Breast epithelium (tissue), 4 donors: ENCODE measurements at regions not wholly inside any gene's neighbourhood (a gene's known extent, or its start where the extent isn't known, plus 50 kb on each side); places are given as distances from the start of the nearest gene placed in this dataset.

Experiments used
- DNase-seq, 2 donors: peaks; one replicate each; pipeline ENCODE4 v3.0.0-alpha.2; 2019; ENCODE audit warnings: low spot score in 2 of 2
- H3K27ac ChIP-seq, 2 donors: fragments of 200-600 bp; sonication (generic) in 1 of 2; one replicate each; pipeline ENCODE4 v1.5.1; 2016 to 2019; ENCODE audit warnings: mild to moderate bottlenecking in 1 of 2
- H3K27me3 ChIP-seq, 2 donors: fragments of 200-600 bp; sonication (generic) in 1 of 2; one replicate each; pipeline versions ENCODE4 v1.5.1 to v1.6.0; 2017 to 2019; ENCODE audit warnings: control low read depth in 1 of 2, mild to moderate bottlenecking in 1 of 2
- H3K36me3 ChIP-seq: fragments of 200-600 bp; one replicate; pipeline ENCODE4 v1.5.1; 2019
- H3K4me1 ChIP-seq, 2 donors: fragments of 200-600 bp; sonication (generic); one replicate each; pipeline ENCODE4 v1.5.1; 2016 to 2019; ENCODE audit warnings: control low read depth in 1 of 2
- H3K4me3 ChIP-seq, 3 donors: fragments of 200-600 bp; sonication (generic); 1 replicate in 2 of 3; 2 replicates in 1 of 3; pipeline ENCODE4 v1.5.1; 2016 to 2019; ENCODE audit warnings: mild to moderate bottlenecking in 3 of 3, moderate library complexity in 2 of 3
- H3K9me3 ChIP-seq, 2 donors: fragments of 200-600 bp; sonication (generic) in 1 of 2; one replicate each; pipeline ENCODE4 v1.5.1; 2016 to 2019; ENCODE audit warnings: control low read depth in 1 of 2
- POLR2A ChIP-seq: fragments of 450-650 bp; IDR thresholded peaks from one replicate; pipeline ENCODE4 v1.6.1; 2016; ENCODE audit warnings: antibody characterized with exemption, mild to moderate bottlenecking, moderate library complexity
- POLR2AphosphoS5 ChIP-seq, 3 donors: sonication (generic); formaldehyde crosslinking; IDR thresholded peaks; one replicate each; pipeline ENCODE4 v1.6.1; 2017; ENCODE audit warnings: antibody characterized with exemption in 3 of 3
- intact Hi-C: fragments of 100-400 bp; cut with DNase I; formaldehyde crosslinking; loops from one replicate; pipeline ENCODE4 v1.15.1; 2023; ENCODE audit warnings: low total_unique reads
- TF ChIP-seq, protein P1 (sequence below), 3 donors: fragments of 450-650 bp; IDR thresholded peaks; one replicate each; pipeline ENCODE4 v1.5.1; 2016 to 2017; ENCODE audit warnings: antibody characterized with exemption in 3 of 3, mild to moderate bottlenecking in 3 of 3, moderate library complexity in 3 of 3

DNA sequence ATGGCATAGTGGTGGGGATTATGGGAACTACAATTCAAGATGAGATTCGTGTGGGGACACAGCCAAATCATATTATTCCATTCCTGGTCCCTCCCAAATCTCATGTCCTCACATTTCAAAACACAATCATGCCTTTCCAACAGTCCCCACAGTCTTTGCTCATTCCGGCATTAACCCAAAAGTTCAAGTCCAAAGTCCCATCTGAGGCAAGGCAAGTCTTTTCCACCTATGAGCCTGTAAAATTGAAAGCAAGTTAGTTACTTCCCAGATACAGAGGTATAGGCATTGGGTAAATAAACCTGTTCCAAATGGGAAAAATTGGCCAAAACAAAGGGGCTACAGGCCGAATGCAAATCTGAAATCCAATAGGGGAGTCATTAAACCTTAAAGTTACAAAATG is 1063.2 kb downstream of the CDH11 start:
- TF ChIP-seq POLR2A = no peak
- TF ChIP-seq, protein P1, sequence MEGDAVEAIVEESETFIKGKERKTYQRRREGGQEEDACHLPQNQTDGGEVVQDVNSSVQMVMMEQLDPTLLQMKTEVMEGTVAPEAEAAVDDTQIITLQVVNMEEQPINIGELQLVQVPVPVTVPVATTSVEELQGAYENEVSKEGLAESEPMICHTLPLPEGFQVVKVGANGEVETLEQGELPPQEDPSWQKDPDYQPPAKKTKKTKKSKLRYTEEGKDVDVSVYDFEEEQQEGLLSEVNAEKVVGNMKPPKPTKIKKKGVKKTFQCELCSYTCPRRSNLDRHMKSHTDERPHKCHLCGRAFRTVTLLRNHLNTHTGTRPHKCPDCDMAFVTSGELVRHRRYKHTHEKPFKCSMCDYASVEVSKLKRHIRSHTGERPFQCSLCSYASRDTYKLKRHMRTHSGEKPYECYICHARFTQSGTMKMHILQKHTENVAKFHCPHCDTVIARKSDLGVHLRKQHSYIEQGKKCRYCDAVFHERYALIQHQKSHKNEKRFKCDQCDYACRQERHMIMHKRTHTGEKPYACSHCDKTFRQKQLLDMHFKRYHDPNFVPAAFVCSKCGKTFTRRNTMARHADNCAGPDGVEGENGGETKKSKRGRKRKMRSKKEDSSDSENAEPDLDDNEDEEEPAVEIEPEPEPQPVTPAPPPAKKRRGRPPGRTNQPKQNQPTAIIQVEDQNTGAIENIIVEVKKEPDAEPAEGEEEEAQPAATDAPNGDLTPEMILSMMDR (IDR thresholded peaks at IDR 0.05) = no peak
- no peak for TF ChIP-seq POLR2AphosphoS5 (IDR thresholded peaks at IDR 0.05)
- H3K36me3 ChIP-seq = no peaks in the 10 kb centered on the region
- intact Hi-C loops = no loop called here

DNA sequence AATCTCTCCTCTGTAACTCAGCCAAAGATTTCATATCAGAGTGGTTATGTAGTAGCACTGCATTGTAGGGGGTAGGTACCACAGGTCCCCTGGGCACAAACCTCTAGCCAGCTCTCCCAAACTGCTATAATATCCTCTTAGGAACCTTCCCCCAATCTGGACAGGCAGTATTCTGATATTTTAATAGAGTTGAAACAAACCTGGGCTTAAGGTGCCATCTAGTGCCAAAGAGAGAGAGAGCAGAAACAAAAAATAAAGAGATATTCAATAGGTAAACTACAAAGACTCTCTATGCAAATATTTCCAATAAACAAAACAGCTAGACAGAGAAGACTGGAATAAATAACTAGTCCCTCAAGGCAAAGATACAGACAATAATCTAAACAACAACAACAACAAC is 1070.0 kb downstream of the CDH11 start:
- TF ChIP-seq, protein P1 (IDR thresholded peaks at IDR 0.05) = no peak
- TF ChIP-seq POLR2A (no peak), POLR2AphosphoS5 (IDR thresholded peaks at IDR 0.05) (no peak)
- Histone ChIP-seq H3K36me3 (no peaks in the 10 kb centered on the region), H3K4me3 (no peak overlapping the region), H3K27me3 (no peaks in the 10 kb centered on the region), H3K9me3 (peaks cover 0 to 19% of the 10 kb centered on the region in 2 donors), H3K4me1 (no peaks in the 10 kb centered on the region), H3K27ac (no peak overlapping the region)
- intact Hi-C loops = no loop called here
- no peak for DNase-seq

More for the DNA sequence above, 1063.2 kb downstream of the CDH11 start:
- Histone ChIP-seq H3K27me3 (no peaks in the 10 kb centered on the region), H3K27ac (no peak overlapping the region), H3K4me1 (no peaks in the 10 kb centered on the region), H3K9me3 (peaks cover 0 to 4% of the 10 kb centered on the region in 2 donors), H3K4me3 (no peak overlapping the region)
- no peak for DNase-seq

DNA sequence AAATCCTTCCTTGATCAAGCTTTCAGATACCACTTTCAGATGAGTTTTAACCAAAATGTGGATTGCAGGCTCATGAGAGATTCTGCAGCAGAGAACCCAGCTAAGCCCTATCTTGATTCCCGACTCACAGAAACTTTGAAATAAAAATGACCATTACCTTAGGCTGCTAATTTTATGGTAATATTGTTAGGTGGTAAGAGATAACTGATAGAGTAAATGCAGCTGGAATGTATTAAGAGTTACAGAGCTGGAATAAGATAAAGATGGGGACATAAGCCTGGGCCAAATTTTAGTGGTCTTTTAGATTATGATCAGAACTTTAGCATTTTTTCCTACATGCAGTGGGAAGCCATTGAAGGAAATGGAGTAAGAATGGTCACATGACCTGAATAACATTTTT is 1074.0 kb downstream of the CDH11 start:
- Histone ChIP-seq H3K27me3 (no peaks in the 10 kb centered on the region), H3K4me1 (no peaks in the 10 kb centered on the region), H3K27ac (no peak overlapping the region), H3K9me3 (peaks cover 0 to 13% of the 10 kb centered on the region in 2 donors), H3K36me3 (no peaks in the 10 kb centered on the region), H3K4me3 (no peak overlapping the region)
- no peak for DNase-seq
- TF ChIP-seq POLR2A = no peak
- TF ChIP-seq, protein P1 (IDR thresholded peaks at IDR 0.05) = no peak
- no peak for TF ChIP-seq POLR2AphosphoS5 (IDR thresholded peaks at IDR 0.05)
- intact Hi-C loops = no loop called here

DNA sequence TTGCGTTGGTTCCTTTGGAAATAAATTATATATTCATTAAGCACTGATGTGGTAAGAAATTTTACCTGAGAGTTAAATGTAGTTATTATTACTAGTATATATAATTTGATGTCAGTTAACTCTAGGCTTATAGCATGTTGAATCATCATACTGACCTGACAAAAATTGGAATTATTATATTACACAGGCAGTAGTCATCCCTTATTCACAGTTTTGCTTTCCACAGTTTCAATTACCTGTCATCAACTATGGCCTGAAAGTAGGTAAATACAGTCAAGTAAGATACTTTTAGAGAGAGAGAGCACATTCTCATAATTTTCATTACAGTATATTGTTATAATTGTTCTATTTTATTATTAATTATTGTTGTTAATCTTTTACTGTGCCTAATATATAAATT is 1074.7 kb downstream of the CDH11 start:
- Histone ChIP-seq H3K4me1 (no peaks in the 10 kb centered on the region), H3K27ac (no peak overlapping the region), H3K27me3 (no peaks in the 10 kb centered on the region), H3K36me3 (no peaks in the 10 kb centered on the region), H3K9me3 (peaks cover 0 to 6% of the 10 kb centered on the region in 2 donors), H3K4me3 (no peak overlapping the region)
- intact Hi-C loops = no loop called here
- TF ChIP-seq POLR2A (no peak), POLR2AphosphoS5 (IDR thresholded peaks at IDR 0.05) (no peak)
- TF ChIP-seq, protein P1 (IDR thresholded peaks at IDR 0.05) = no peak
- no peak for DNase-seq

DNA sequence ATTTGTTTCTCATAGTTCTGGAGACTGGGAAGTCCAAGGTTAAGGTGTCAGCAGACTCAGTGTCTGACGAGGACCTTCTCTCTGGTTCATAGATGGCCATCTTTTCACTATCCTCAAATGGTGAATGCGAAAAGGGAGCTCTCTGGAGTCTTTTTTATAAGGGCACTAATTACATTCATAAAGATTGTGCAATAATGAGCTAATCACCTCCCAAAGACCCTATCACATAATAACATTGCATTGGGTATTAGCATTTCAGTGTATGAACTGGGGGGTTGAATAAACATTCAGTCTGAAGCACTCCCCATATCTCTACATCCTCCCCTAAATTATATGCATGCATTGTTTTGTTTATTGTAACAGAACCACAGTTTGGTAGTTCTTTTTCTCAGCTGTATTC is 1086.5 kb downstream of the CDH11 start:
- H3K4me3 ChIP-seq = no peak overlapping the region
- peaks cover 4% of the 10 kb centered on the region for H3K36me3 ChIP-seq
- intact Hi-C loops = no loop called here
- DNase-seq = no peak
- H3K4me1 ChIP-seq = no peaks in the 10 kb centered on the region
- TF ChIP-seq POLR2A = no peak
- TF ChIP-seq POLR2AphosphoS5 (IDR thresholded peaks at IDR 0.05) = no peak
- TF ChIP-seq, protein P1 (IDR thresholded peaks at IDR 0.05) = no peak
- no peak overlapping the region for H3K27ac ChIP-seq
- H3K9me3 ChIP-seq = no peaks in the 10 kb centered on the region
- no peaks in the 10 kb centered on the region for H3K27me3 ChIP-seq
